ENCODE measurements at regions not wholly inside any gene's neighbourhood (a gene's known extent, or its start where the extent isn't known, plus 50 kb on each side); places are given as distances from the start of the nearest gene placed in this dataset.

DNA sequence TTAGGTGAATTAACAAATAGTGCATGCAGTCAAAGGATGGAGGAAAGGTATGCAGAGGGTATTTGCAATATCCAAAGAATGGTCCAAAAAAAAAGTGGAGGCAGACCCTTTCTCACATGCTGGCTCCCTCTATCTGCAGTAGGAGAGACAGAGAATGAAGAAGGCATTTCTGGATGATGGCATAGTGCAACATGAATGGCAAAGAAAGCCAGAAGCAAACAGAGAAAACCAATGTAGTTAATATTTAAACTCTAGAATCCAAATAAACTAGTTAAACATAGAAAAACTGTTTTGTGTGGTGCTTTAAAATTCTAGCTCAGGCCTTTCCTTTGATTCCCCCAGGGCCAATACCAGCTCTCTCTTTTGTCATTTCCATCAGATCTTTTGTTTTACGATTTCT lies 403.1 kb upstream of the WWC1 start:
- no peak overlapping the region for H3K4me2 ChIP-seq (ENCODE audit: low read length, poor library complexity, severe bottlenecking)
- H3K27ac ChIP-seq (ENCODE audit: low read length, poor library complexity, severe bottlenecking) = peak overlapping the region; percentile 66
- H2AK5ac ChIP-seq (ENCODE audit: low read length, severe bottlenecking) = peak overlapping the region; percentile 46
- no peak overlapping the region for H2BK120ac ChIP-seq (ENCODE audit: low read depth, low read length)
- no peak overlapping the region for H4K8ac ChIP-seq (ENCODE audit: low read length)
- H3K9me3 ChIP-seq (ENCODE audit: control insufficient read depth, low read length) = no peaks in the 10 kb centered on the region
- H2BK15ac ChIP-seq (ENCODE audit: low read depth, poor library complexity, severe bottlenecking) = no peak overlapping the region
- no peaks in the 10 kb centered on the region for H3K36me3 ChIP-seq (ENCODE audit: control insufficient read depth in 1 of 2, insufficient read depth in 2 of 2, low read depth in 1 of 2, low read length in 2 of 2)
- H3K27me3 ChIP-seq (ENCODE audit: control insufficient read depth in 1 of 2, insufficient read depth in 1 of 2, low read length in 2 of 2) = no peaks in the 10 kb centered on the region
- H3K23ac ChIP-seq (ENCODE audit: low read length in 2 of 2) = no peak overlapping the region
- H3K79me1 ChIP-seq (replicated peaks; ENCODE audit: low read length, poor library complexity, severe bottlenecking) = peaks cover 17% of the 10 kb centered on the region
- no peak overlapping the region for H3K14ac ChIP-seq (ENCODE audit: low read length in 2 of 2)
- H4K91ac ChIP-seq (ENCODE audit: low read length) = no peak overlapping the region
- no peak overlapping the region for H3K18ac ChIP-seq (ENCODE audit: low read depth in 1 of 2, low read length in 2 of 2)
- H3K9ac ChIP-seq (ENCODE audit: low read length) = no peak overlapping the region
- H3K4me3 ChIP-seq (ENCODE audit: insufficient read depth in 1 of 2, low read depth in 1 of 2, low read length in 2 of 2) = no peak overlapping the region
- no peak for DNase-seq
- H2BK12ac ChIP-seq (ENCODE audit: low read length in 2 of 2) = no peak overlapping the region
- H2BK5ac ChIP-seq (ENCODE audit: low read depth, low read length, poor library complexity, severe bottlenecking) = no peak overlapping the region
- H3K4ac ChIP-seq (ENCODE audit: low read depth in 1 of 2, low read length in 2 of 2) = no peak overlapping the region
- 83% methylated on average over 1 of the region's 1 CpG for WGBS
- no peaks in the 10 kb centered on the region for H3K4me1 ChIP-seq (ENCODE audit: control insufficient read depth, insufficient read depth, low read depth, low read length)
- no peak overlapping the region for H2AFZ ChIP-seq (ENCODE audit: low read depth, low read length)

DNA sequence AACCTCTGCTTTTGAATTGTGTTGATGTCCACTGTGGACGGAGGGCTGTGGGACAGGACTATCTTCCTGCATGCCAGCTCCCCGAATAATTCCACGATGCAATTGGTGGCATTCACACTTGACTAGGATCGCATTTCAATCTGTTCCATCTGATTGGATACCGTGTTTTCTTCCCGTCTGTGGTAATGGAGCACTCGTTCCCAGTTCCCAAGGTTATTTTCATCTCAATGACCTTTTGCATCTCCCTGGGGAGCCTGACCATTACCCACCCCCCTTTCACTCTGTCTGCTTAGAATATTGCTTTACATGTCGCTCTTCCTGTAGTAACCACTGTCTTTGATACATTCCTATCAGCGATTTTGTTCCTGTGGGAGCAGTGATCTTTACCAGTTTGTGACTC lies 402.2 kb upstream of the WWC1 start:
- Histone ChIP-seq H3K4me3 (ENCODE audit: insufficient read depth in 1 of 2, low read depth in 1 of 2, low read length in 2 of 2) (no peak overlapping the region), H3K18ac (ENCODE audit: low read depth in 1 of 2, low read length in 2 of 2) (no peak overlapping the region), H3K4ac (ENCODE audit: low read depth in 1 of 2, low read length in 2 of 2) (no peak overlapping the region), H2AK5ac (ENCODE audit: low read length, severe bottlenecking) (no peak overlapping the region), H3K27ac (ENCODE audit: low read length, poor library complexity, severe bottlenecking) (peak overlapping the region; percentile 66), H2AFZ (ENCODE audit: low read depth, low read length) (no peak overlapping the region), H3K14ac (ENCODE audit: low read length in 2 of 2) (no peak overlapping the region), H3K9ac (ENCODE audit: low read length) (no peak overlapping the region), H4K91ac (ENCODE audit: low read length) (no peak overlapping the region), H2BK5ac (ENCODE audit: low read depth, low read length, poor library complexity, severe bottlenecking) (no peak overlapping the region), H3K36me3 (ENCODE audit: control insufficient read depth in 1 of 2, insufficient read depth in 2 of 2, low read depth in 1 of 2, low read length in 2 of 2) (no peaks in the 10 kb centered on the region), H2BK12ac (ENCODE audit: low read length in 2 of 2) (no peak overlapping the region), H2BK15ac (ENCODE audit: low read depth, poor library complexity, severe bottlenecking) (no peak overlapping the region), H3K79me1 (replicated peaks; ENCODE audit: low read length, poor library complexity, severe bottlenecking) (peaks cover 17% of the 10 kb centered on the region), H3K4me2 (ENCODE audit: low read length, poor library complexity, severe bottlenecking) (no peak overlapping the region), H3K23ac (ENCODE audit: low read length in 2 of 2) (no peak overlapping the region), H2BK120ac (ENCODE audit: low read depth, low read length) (no peak overlapping the region), H3K9me3 (ENCODE audit: control insufficient read depth, low read length) (no peaks in the 10 kb centered on the region), H3K27me3 (ENCODE audit: control insufficient read depth in 1 of 2, insufficient read depth in 1 of 2, low read length in 2 of 2) (no peaks in the 10 kb centered on the region), H3K4me1 (ENCODE audit: control insufficient read depth, insufficient read depth, low read depth, low read length) (no peaks in the 10 kb centered on the region), H4K8ac (ENCODE audit: low read length) (no peak overlapping the region)
- no peak for DNase-seq
- WGBS = 69% methylated on average over 9 of the region's 9 CpGs

DNA sequence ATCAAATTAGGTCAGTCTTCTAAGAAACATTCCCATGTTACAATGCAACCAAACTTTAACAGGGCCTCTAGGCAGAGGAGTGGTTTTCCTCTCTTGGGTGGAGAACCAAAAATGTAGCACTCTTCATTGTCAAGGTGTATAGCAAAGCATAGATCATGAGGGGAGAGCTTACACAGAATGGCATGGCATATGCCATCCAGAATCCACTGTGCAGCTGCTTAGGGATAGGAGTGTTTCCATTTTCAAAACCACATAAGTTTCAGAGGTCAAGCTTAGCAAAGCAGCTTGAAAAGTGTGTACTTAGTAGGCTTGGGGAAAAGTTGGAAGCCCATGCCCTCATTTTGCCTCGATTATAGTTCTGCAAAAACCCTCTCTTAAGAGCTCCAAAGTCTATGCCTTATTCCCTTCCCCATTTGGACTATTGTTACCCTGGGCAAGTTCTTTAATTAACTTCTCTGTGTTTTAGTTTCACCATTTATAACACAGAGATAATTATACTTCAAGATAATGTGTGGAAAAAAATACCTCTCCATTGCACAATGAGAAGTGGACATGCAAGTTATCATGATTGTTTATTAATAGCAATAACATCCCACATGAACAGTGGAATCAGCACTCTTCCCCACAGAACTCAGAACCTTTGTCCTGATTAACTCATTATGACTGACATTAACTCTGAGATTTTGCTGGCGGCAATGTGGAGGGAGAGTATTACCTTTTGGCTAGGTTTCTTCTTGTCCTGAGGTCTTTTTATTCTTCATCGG lies 398.9 kb upstream of the WWC1 start:
- Histone ChIP-seq H4K91ac (ENCODE audit: low read length) (no peak overlapping the region), H4K8ac (ENCODE audit: low read length) (no peak overlapping the region), H2BK5ac (ENCODE audit: low read depth, low read length, poor library complexity, severe bottlenecking) (no peak overlapping the region), H3K4ac (ENCODE audit: low read depth in 1 of 2, low read length in 2 of 2) (no peak overlapping the region), H3K4me2 (ENCODE audit: low read length, poor library complexity, severe bottlenecking) (no peak overlapping the region), H3K9ac (ENCODE audit: low read length) (no peak overlapping the region), H3K23ac (ENCODE audit: low read length in 2 of 2) (no peak overlapping the region), H3K9me3 (ENCODE audit: control insufficient read depth, low read length) (no peaks in the 10 kb centered on the region), H3K18ac (ENCODE audit: low read depth in 1 of 2, low read length in 2 of 2) (no peak overlapping the region), H3K79me1 (replicated peaks; ENCODE audit: low read length, poor library complexity, severe bottlenecking) (peaks cover 17% of the 10 kb centered on the region), H2AFZ (ENCODE audit: low read depth, low read length) (no peak overlapping the region), H3K27ac (ENCODE audit: low read length, poor library complexity, severe bottlenecking) (no peak overlapping the region), H3K4me1 (ENCODE audit: control insufficient read depth, insufficient read depth, low read depth, low read length) (peaks cover 4% of the 10 kb centered on the region), H2BK120ac (ENCODE audit: low read depth, low read length) (no peak overlapping the region), H3K4me3 (ENCODE audit: insufficient read depth in 1 of 2, low read depth in 1 of 2, low read length in 2 of 2) (no peak overlapping the region), H3K27me3 (ENCODE audit: control insufficient read depth in 1 of 2, insufficient read depth in 1 of 2, low read length in 2 of 2) (no peaks in the 10 kb centered on the region), H3K36me3 (ENCODE audit: control insufficient read depth in 1 of 2, insufficient read depth in 2 of 2, low read depth in 1 of 2, low read length in 2 of 2) (no peaks in the 10 kb centered on the region), H2BK15ac (ENCODE audit: low read depth, poor library complexity, severe bottlenecking) (no peak overlapping the region), H2AK5ac (ENCODE audit: low read length, severe bottlenecking) (peak overlapping the region; percentile 34), H2BK12ac (ENCODE audit: low read length in 2 of 2) (no peak overlapping the region), H3K14ac (ENCODE audit: low read length in 2 of 2) (no peak overlapping the region)
- WGBS = 89% methylated on average over 3 of the region's 3 CpGs
- DNase-seq = no peak

DNA sequence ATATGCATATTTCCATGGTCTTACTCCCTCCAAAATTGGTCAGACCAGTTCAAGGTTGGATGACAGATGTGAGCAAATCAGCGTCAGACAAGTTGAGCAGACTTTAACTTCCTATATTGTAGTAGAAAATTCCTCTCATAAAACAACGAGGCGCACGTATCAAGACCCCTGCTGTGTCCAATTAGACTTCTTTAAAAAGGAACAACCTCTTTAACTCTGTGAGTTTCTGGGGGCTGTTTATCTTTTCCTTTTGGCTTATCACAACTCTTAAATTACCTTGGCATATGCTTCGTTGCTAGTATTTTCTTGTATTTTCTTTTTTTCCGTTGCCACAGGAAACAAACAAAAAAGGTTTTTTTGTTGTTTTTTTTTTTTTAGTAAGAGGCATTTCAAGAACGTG lies 398.2 kb upstream of the WWC1 start:
- no peak overlapping the region for H4K91ac ChIP-seq (ENCODE audit: low read length)
- WGBS = 90% methylated on average over 7 of the region's 7 CpGs

More for the DNA sequence above, 398.2 kb upstream of the WWC1 start:
- H3K4me2 ChIP-seq (ENCODE audit: low read length, poor library complexity, severe bottlenecking) = no peak overlapping the region
- no peak overlapping the region for H3K23ac ChIP-seq (ENCODE audit: low read length in 2 of 2)
- DNase-seq = no peak
- no peak overlapping the region for H3K18ac ChIP-seq (ENCODE audit: low read depth in 1 of 2, low read length in 2 of 2)
- no peak overlapping the region for H3K4ac ChIP-seq (ENCODE audit: low read depth in 1 of 2, low read length in 2 of 2)
- no peaks in the 10 kb centered on the region for H3K36me3 ChIP-seq (ENCODE audit: control insufficient read depth in 1 of 2, insufficient read depth in 2 of 2, low read depth in 1 of 2, low read length in 2 of 2)
- H3K79me1 ChIP-seq (replicated peaks; ENCODE audit: low read length, poor library complexity, severe bottlenecking) = peaks cover 17% of the 10 kb centered on the region
- no peaks in the 10 kb centered on the region for H3K27me3 ChIP-seq (ENCODE audit: control insufficient read depth in 1 of 2, insufficient read depth in 1 of 2, low read length in 2 of 2)
- H3K9me3 ChIP-seq (ENCODE audit: control insufficient read depth, low read length) = no peaks in the 10 kb centered on the region
- H2BK15ac ChIP-seq (ENCODE audit: low read depth, poor library complexity, severe bottlenecking) = no peak overlapping the region
- no peak overlapping the region for H3K27ac ChIP-seq (ENCODE audit: low read length, poor library complexity, severe bottlenecking)
- no peak overlapping the region for H2BK120ac ChIP-seq (ENCODE audit: low read depth, low read length)
- no peak overlapping the region for H3K4me3 ChIP-seq (ENCODE audit: insufficient read depth in 1 of 2, low read depth in 1 of 2, low read length in 2 of 2)
- H2AFZ ChIP-seq (ENCODE audit: low read depth, low read length) = no peak overlapping the region
- no peak overlapping the region for H4K8ac ChIP-seq (ENCODE audit: low read length)
- no peak overlapping the region for H2BK12ac ChIP-seq (ENCODE audit: low read length in 2 of 2)
- no peak overlapping the region for H3K9ac ChIP-seq (ENCODE audit: low read length)
- no peak overlapping the region for H3K14ac ChIP-seq (ENCODE audit: low read length in 2 of 2)
- no peak overlapping the region for H2BK5ac ChIP-seq (ENCODE audit: low read depth, low read length, poor library complexity, severe bottlenecking)
- H3K4me1 ChIP-seq (ENCODE audit: control insufficient read depth, insufficient read depth, low read depth, low read length) = peaks cover 4% of the 10 kb centered on the region
- H2AK5ac ChIP-seq (ENCODE audit: low read length, severe bottlenecking) = no peak overlapping the region
